T-helper 1 cell (primary cell): ENCODE measurements at regions not wholly inside any gene's neighbourhood (a gene's known extent, or its start where the extent isn't known, plus 50 kb on each side); places are given as distances from the start of the nearest gene placed in this dataset.

Source experiments
- DNase-seq, 5 donors: peaks; one replicate each; pipeline ENCODE4 v3.0.0-alpha.2; 2012 to 2020

GRCh38 chr14:82055515-82056115 lies 522.0 kb upstream of the SEL1L start:
- DNase-seq: no peak

- DNase-seq: no peak
Observed at GRCh38 chr14:82060219-82060618, 526.6 kb upstream of the SEL1L start.

GRCh38 chr14:82067221-82067875 lies 533.7 kb upstream of the SEL1L start:
- DNase-seq: no peak

GRCh38 chr14:82070040-82070439 lies 536.4 kb upstream of the SEL1L start:
- DNase-seq: no peak

GRCh38 chr14:82070753-82071152 lies 537.1 kb upstream of the SEL1L start:
- DNase-seq: no peak

GRCh38 chr14:82073547-82073946 lies 539.9 kb upstream of the SEL1L start:
- no peak for DNase-seq

GRCh38 chr14:82075566-82075965 lies 541.9 kb upstream of the SEL1L start:
- DNase-seq: no peak

GRCh38 chr14:82079553-82079952 lies 545.9 kb upstream of the SEL1L start:
- no peak for DNase-seq

GRCh38 chr14:82080370-82080769 lies 546.7 kb upstream of the SEL1L start:
- no peak for DNase-seq

GRCh38 chr14:82084813-82085212 lies 551.2 kb upstream of the SEL1L start:
- DNase-seq: no peak

- no peak for DNase-seq
Observed at GRCh38 chr14:82091097-82091496, 557.4 kb upstream of the SEL1L start.

- no peak for DNase-seq
Observed at GRCh38 chr14:82094829-82095345, 561.2 kb upstream of the SEL1L start.

- DNase-seq: no peak
Observed at GRCh38 chr14:82104013-82104412, 570.4 kb upstream of the SEL1L start.

GRCh38 chr14:82112210-82112839 lies 578.7 kb upstream of the SEL1L start:
- DNase-seq: no peak

- DNase-seq: no peak
Observed at GRCh38 chr14:82113007-82113406, 579.4 kb upstream of the SEL1L start.

- DNase-seq: no peak
Observed at GRCh38 chr14:82113710-82114109, 580.1 kb upstream of the SEL1L start.

GRCh38 chr14:82116721-82117120 lies 583.1 kb upstream of the SEL1L start:
- DNase-seq: no peak

- DNase-seq: no peak
Observed at GRCh38 chr14:82122655-82123054, 589.0 kb upstream of the SEL1L start.

GRCh38 chr14:82124511-82124910 lies 590.9 kb upstream of the SEL1L start:
- no peak for DNase-seq

GRCh38 chr14:82126006-82126405 lies 592.4 kb upstream of the SEL1L start:
- DNase-seq: no peak

- DNase-seq: no peak
Observed at GRCh38 chr14:82134411-82134810, 600.8 kb upstream of the SEL1L start.

GRCh38 chr14:82138431-82138830 lies 604.8 kb upstream of the SEL1L start:
- no peak for DNase-seq

- no peak for DNase-seq
Observed at GRCh38 chr14:82146846-82147245, 613.2 kb upstream of the SEL1L start.

GRCh38 chr14:82153689-82154088 lies 620.0 kb upstream of the SEL1L start:
- DNase-seq: no peak
